ENCODE measurements at regions not wholly inside any gene's neighbourhood (a gene's known extent, or its start where the extent isn't known, plus 50 kb on each side); places are given as distances from the start of the nearest gene placed in this dataset.

DNA sequence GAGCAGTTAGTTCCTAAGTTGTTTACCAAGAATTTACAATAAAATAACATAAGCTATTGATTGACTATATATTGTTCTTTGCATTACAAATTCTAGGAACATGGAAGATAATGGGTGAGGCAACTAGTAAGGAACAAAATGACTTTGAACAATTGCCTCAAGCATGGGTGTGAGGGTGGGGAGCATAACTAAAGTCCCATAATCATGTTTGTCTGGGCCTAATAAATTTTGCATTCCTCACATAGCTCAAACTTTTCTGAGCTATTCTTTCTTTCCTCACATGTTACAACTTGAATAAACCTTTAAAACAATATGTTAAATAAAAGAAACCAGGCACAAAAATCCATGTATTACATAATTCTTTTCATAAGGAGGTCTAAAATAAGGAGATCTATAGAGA is 1066.1 kb downstream of the NR2F1-AS1 start:
- Histone ChIP-seq H3K4me3 (replicated peaks in 1 of 3; ENCODE audit: insufficient read depth in 1 of 3, low read depth in 1 of 3, low read length in 3 of 3) (no peak overlapping the region), H3K36me3 (ENCODE audit: control insufficient read depth in 2 of 2, extremely low read depth in 1 of 2, insufficient read depth in 2 of 2, low read length in 2 of 2) (no peaks in the 10 kb centered on the region), H3K27ac (ENCODE audit: insufficient read depth, low read depth, low read length) (no peak overlapping the region), H3K4me2 (ENCODE audit: insufficient read depth, low read length) (no peak overlapping the region), H3K9me1 (replicated peaks; ENCODE audit: control insufficient read depth, extremely low read depth, insufficient read depth, low read length) (no peaks in the 10 kb centered on the region), H3K9ac (replicated peaks; ENCODE audit: extremely low read depth, insufficient read depth, low read length) (no peak overlapping the region), H3K27me3 (ENCODE audit: control insufficient read depth in 2 of 2, insufficient read depth in 2 of 2, low read length in 2 of 2) (no peaks in the 10 kb centered on the region), H3K4me1 (ENCODE audit: control insufficient read depth, extremely low read depth, insufficient read depth, low read length) (no peaks in the 10 kb centered on the region), H4K20me1 (replicated peaks; ENCODE audit: control insufficient read depth, extremely low read depth, insufficient read depth, low read length) (no peaks in the 10 kb centered on the region), H3K9me3 (replicated peaks; ENCODE audit: control insufficient read depth, insufficient read depth, low read length) (no peaks in the 10 kb centered on the region), H3K79me2 (ENCODE audit: control insufficient read depth, insufficient read depth, low read length) (no peaks in the 10 kb centered on the region), H2AFZ (ENCODE audit: low read depth, low read length) (no peak overlapping the region)
- intact Hi-C loops (cut with micrococcal nuclease): loop anchor here (5.0 to 10.0 kb wide), 3 partner anchors 1067 to 1400 kb away; partner anchors contain the start of genes NR2F1 and NR2F1-AS1
- ChIA-PET POLR2A (no interaction called here), CTCF (interaction anchor here (1.1 kb wide), 1 partner anchor 1287 kb away, joined by 4 read pairs; no protein-coding TSS in a partner anchor)
- FAIRE-seq (no peak), DNase-seq (ENCODE audit: low read depth, low spot score) (no peak)
- TF ChIP-seq GATA2 (IDR thresholded peaks at IDR 0.05; ENCODE audit: insufficient read depth, insufficient read length, low read depth, low read length): no peak
- TF ChIP-seq EZH2 (IDR thresholded peaks at IDR 0.05; ENCODE audit: borderline replicate concordance, low read depth, low read length, severe bottlenecking): no peak
- TF ChIP-seq FOS (IDR thresholded peaks at IDR 0.05; ENCODE audit: borderline replicate concordance, insufficient read depth, low read length): no peak
- no peak for TF ChIP-seq MYC (IDR thresholded peaks at IDR 0.05; ENCODE audit: low read depth, low read length)
- TF ChIP-seq, protein P1, sequence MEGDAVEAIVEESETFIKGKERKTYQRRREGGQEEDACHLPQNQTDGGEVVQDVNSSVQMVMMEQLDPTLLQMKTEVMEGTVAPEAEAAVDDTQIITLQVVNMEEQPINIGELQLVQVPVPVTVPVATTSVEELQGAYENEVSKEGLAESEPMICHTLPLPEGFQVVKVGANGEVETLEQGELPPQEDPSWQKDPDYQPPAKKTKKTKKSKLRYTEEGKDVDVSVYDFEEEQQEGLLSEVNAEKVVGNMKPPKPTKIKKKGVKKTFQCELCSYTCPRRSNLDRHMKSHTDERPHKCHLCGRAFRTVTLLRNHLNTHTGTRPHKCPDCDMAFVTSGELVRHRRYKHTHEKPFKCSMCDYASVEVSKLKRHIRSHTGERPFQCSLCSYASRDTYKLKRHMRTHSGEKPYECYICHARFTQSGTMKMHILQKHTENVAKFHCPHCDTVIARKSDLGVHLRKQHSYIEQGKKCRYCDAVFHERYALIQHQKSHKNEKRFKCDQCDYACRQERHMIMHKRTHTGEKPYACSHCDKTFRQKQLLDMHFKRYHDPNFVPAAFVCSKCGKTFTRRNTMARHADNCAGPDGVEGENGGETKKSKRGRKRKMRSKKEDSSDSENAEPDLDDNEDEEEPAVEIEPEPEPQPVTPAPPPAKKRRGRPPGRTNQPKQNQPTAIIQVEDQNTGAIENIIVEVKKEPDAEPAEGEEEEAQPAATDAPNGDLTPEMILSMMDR (IDR thresholded peaks at IDR 0.05; ENCODE audit: extremely low read depth in 1 of 2, insufficient read depth in 1 of 2, low read depth in 1 of 2, low read length in 2 of 2): no peak
- no peak for TF ChIP-seq JUN (IDR thresholded peaks at IDR 0.05; ENCODE audit: borderline replicate concordance, insufficient read depth, insufficient read length, low read depth)
- no peak for TF ChIP-seq POLR2A (IDR thresholded peaks at IDR 0.05; ENCODE audit: low read depth, low read length)
- TF ChIP-seq POLR2AphosphoS5 (IDR thresholded peaks at IDR 0.05; ENCODE audit: insufficient read depth, low read depth, low read length): no peak
- TF ChIP-seq, protein P2, sequence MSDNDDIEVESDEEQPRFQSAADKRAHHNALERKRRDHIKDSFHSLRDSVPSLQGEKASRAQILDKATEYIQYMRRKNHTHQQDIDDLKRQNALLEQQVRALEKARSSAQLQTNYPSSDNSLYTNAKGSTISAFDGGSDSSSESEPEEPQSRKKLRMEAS (IDR thresholded peaks at IDR 0.05; ENCODE audit: insufficient read depth, insufficient read length): no peak
- dilution Hi-C loops (cut with MboI; ENCODE audit: extremely low pct_ligation_motif_present, low sequenced_read_pairs): no loop called here
- BruUV-seq (replicated peaks): no TSS peak

All from endothelial cell of umbilical vein (primary cell).